ENCODE measurements at regions not wholly inside any gene's neighbourhood (a gene's known extent, or its start where the extent isn't known, plus 50 kb on each side); places are given as distances from the start of the nearest gene placed in this dataset.

GRCh38 chr6:21869085-21869771, 275.7 kb downstream of the SOX4 start:
- TF ChIP-seq, protein P1, sequence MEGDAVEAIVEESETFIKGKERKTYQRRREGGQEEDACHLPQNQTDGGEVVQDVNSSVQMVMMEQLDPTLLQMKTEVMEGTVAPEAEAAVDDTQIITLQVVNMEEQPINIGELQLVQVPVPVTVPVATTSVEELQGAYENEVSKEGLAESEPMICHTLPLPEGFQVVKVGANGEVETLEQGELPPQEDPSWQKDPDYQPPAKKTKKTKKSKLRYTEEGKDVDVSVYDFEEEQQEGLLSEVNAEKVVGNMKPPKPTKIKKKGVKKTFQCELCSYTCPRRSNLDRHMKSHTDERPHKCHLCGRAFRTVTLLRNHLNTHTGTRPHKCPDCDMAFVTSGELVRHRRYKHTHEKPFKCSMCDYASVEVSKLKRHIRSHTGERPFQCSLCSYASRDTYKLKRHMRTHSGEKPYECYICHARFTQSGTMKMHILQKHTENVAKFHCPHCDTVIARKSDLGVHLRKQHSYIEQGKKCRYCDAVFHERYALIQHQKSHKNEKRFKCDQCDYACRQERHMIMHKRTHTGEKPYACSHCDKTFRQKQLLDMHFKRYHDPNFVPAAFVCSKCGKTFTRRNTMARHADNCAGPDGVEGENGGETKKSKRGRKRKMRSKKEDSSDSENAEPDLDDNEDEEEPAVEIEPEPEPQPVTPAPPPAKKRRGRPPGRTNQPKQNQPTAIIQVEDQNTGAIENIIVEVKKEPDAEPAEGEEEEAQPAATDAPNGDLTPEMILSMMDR (IDR thresholded peaks at IDR 0.05; ENCODE audit: low read length), result no peak
- TF ChIP-seq EZH2 (IDR thresholded peaks at IDR 0.05; ENCODE audit: borderline replicate concordance, low read length), result no peak

Data from OCI-LY1 (cell line).